NCI-H69 (cell line): ENCODE measurements at regions not wholly inside any gene's neighbourhood (a gene's known extent, or its start where the extent isn't known, plus 50 kb on each side); places are given as distances from the start of the nearest gene placed in this dataset.

Source experiments
- DNase-seq: peaks from one replicate; lab custom pipeline; 2025; lab: John Stamatoyannopoulos, UW

DNA sequence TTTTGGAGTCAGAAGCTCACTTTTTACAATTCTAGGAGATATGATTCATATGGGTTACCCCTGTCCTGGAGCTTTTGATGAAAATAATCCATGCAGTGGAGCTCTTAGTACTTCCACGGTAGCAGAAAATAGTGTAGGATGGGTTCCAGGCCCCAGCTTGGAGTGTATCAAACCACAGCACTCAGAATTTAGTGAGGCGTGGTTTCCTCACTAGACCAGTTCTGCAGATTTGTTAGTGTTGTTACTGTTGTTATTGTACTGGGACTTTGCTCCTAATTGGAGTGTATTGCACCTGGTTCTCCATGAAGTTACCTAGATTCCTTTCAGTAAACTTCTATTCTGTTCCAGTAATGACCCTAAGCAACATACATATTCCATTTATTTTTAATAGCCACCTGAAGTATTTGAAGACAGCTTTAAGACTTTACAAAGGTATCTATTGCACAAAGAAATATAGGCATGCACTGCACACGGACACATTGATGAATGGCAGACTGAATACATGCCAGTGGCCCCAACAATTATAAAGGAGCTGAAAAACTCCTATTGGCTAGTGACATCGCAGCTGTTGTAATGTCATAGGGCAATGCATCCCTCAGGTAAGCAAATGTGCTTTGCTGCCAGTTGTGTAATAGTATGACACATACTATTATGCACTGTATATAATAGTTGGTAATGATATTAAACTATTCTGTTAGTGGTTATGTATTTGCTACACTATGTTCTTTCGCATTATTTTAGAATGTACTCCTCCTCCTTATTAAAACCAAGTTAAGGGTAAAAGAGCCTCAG lies 1058.0 kb downstream of the KCNT2 start:
- peak; percentile 27 for DNase-seq

DNA sequence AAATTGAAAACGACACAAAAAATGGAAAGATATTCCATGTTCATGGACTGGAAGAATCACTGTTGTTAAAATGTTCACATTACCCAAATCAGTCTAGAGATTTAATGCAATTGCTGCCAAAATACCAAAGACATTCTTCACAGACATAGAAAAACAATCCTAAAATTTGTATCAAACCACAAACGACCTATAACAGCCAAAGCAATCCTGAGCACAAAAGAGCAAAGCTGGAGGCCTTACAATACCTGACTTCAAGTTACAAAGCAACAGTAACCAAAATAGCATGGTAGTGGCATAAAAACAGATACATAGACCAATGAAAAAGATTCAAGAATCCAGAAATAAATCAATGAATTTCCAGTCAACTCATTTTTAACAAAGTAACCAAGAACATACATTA lies 1077.3 kb downstream of the KCNT2 start:
- DNase-seq = no peak

DNA sequence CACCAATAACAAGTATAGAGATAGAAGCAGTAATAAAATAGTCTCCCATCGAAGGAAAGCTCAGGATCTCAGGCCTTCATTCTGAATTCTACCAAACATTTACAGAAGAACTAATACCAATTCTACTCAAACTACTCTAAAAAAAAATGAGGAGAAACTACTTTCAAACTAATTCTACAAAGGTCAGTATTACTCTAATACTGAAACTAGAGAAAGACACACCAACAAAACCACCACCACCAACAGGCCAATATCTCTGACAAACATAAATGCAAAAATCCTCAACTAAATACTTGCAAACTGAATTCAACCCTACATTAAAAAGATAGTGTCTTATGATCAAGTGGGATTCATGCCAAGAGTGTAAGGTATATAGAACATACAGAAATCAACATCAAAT lies 1078.4 kb downstream of the KCNT2 start:
- no peak for DNase-seq

DNA sequence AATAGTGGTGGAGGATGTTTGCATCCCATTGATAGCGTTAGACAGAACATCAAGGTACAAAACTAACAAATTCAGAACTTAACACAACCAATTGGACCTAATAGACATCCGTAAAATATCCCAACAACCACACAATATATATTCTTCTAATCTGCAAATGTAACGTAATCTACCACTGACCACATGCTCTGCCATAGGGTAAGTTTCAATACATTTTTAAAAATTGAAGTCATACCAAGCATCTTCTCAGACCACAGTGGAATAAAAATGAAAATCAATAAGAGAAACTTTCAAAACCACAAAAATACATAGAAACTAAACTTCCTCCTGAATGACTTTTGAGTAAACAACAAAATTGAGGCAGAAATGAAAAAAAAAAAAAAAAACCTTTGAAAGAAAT lies 1087.5 kb downstream of the KCNT2 start:
- DNase-seq = no peak

DNA sequence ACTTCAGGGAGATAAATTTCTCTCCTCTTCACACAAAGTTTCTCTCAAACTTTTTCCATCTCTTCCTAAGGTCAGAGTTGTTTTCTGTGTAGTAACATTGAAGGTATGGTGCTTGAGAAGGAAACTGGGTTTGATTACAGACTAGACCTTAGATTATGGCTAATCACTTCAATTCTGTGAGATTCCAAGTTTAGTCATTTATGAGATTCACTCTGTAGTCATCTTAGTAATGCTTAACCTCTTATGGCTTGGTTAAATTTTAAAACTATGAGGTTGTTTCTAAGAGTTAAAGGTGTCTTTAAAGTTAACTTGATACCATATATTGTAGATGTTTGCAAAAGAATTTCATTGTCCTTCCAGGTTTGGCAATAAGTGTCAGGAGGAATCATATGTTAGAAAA lies 1092.2 kb downstream of the KCNT2 start:
- DNase-seq = no peak

DNA sequence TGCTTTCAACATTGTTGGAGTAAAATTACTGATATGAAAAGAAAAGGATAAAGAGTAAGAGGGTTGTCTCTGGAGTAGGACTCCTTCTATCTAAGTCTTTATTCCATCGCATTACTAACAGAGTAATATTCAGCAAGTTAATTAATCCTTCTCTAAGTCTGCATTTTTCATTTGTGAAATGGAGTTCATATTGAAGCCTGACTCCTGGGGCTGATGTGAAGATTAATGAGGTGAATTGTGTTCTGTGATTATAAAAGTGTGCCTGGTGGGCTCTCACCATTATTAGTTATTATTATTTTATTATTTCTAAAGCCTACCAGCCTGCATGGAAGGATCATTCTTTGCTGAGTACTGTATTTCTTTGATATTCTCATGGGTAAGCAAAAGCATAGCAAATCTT lies 1096.7 kb downstream of the KCNT2 start:
- DNase-seq = no peak

DNA sequence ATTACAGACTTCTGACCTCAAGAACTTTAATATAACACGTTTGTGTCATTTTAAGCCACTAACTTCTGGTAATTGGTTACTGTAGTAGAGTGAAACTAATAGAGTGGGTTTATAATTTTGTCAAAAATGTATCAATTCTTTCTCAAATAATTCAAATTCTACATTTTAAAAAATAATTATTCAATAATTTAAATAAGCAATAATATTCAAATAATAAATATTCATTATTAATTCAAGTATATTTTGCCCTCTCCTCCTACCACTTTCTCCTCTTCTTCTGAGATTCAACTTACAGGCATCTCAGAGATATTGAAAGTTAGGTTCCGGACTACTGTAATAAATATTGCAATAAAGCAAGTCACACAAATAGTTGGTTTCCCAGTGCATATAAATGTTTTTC lies 1107.1 kb downstream of the KCNT2 start:
- DNase-seq = no peak

DNA sequence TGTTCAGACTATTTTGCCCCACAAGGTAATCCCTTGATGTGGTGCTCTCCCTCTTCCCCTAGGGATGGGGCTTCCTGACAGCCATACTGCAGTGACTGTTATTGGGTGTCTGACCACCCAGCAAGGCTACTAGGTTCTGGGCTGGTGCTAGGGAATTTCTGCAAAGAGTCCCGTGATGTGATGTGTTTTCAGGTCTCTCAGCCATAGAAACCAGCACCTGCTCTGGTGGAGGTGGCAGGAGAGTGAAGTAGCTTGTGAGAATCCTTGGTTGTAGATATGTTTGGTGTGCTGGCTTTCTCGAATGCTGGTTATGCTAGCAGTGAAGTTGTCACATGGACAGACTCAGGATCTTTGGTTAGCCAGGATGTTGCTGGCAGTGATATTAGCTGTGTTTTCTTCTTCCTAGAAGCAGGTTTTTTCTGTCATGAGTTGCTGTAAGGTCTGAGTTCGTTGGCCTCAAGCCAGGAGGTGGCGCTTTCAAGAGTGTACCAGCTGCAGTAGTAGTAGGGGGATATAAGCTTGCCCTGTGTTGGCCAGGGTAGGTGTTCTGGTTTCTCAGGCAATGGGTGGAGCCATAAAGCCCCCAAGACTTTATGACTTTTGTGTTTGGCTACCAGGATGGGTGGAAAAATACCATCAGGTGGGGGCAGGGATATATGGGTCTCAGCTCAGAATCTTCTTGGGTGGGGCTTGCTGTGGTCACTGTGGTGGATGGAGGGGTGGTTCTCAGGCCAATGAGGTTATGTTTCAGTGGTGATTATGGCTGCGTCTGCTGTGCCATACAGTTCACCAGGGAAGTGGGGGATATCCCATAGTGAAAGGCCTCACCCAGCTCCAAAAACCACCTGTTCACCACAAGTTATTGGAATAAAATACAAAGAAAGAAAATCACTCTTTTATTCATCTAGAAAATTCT lies 1112.3 kb downstream of the KCNT2 start:
- DNase-seq = peak; percentile 32

DNA sequence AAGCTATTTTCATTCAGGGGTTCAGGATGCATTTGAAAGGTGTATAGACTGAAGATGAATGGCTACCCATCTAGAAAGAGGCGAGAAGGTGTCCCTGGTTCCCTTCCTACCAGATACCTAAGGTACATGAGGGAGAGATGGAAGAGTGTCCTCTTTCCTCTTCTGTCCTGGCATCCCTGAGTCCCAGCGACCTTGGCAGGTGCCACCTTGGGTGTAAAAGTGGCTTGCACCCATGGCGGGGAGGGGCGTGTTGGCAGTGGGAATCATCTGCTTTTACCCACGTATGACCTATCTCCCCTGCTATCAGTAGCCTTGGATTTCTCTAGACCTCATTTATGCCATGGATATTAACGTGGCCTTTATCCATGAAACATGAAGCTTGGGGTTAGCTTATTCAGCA lies 1126.1 kb downstream of the KCNT2 start:
- no peak for DNase-seq

DNA sequence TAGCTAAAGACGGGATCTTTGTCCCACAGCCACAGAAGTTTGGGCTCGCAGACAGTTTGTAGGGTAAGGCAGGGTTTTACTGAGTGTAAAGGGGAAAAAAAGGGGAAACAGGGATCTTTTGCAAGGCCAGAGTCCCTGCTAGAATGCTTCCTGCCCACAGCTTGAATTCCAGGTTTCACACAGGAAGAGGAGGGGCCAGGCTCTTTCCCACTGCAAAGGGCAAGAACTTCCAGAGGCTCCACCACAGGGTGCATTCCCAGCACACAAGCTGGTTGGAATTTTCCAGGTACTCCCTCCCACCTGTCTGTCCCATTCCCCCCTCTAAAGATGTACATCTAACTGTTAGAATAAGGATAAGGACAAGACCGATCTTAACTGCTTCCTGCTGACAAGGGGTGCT lies 1126.9 kb downstream of the KCNT2 start:
- peak; percentile 83 for DNase-seq

DNA sequence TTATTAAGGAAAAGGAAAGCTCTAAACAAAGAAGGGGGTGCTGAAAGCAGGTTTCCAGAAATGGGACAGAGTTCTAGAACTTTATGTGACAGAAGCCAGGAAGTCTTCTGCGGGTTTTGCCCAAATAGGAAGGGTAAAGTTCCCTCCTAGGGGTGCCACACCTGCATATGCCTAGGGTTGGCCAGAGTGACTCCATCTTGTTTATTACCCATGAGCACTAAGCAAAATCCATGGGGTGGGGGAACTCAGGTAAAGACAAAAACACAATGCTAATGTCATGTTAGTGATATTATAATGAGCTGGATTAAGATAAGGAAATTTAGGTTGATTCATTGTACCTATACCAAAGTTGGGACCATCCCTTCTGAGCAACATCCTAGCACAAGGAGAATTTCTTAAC lies 1132.7 kb downstream of the KCNT2 start:
- DNase-seq = no peak

DNA sequence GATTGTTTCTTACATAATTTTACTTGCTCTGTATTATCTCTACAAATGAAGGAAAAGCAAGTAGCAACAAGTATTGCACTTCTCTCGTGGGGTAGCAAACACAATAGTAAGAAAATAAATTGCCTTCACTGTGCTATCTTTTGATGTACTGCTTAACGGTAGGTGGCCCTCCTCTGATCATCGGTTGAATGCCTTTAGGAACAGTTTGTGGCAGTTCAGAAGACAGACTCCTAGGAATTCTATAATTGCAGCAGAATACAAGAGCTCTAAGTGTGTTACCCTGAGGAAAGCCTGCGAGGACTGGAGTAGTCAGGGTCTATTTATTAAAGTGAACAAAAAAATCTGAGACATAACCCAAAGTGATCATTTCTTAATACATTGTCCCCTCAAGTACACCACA lies 1135.9 kb downstream of the KCNT2 start:
- DNase-seq = peak; percentile 47

DNA sequence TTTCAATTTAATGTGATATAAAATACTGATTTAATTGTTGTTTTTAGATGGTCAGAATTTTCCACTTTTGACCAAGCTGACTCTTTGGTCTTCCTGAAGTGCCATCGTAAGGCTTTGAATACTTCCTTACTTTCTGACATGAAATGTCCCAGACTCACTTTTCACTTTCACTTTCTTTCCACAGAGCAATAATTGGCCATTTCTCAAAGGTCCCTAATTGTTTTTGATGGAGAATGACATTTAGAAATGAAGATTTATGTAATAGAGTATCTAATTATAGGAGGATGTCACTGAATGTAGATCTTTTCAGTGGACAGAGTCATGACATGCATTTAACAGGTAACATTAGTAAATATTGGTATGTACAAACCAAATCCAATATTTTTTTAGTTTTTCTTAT lies 1141.6 kb downstream of the KCNT2 start:
- peak; percentile 32 for DNase-seq

DNA sequence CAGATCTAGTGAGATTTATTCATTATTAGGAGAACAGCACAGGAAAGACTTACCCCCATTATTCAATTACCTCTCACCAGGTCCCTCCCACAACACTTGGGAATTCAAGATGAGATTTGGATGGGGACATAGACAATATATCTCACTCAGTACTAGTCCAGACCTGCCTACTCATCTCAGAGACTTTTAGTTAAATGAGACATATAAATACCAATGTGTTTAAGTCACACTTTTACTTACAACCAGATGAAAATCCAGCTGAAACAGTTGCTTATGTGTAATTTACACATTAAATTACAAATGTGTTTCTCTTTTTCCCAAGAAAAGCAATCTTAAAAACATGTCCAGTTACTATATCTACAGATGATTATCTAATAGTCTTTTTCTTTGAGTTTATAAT lies 1145.6 kb downstream of the KCNT2 start:
- no peak for DNase-seq

DNA sequence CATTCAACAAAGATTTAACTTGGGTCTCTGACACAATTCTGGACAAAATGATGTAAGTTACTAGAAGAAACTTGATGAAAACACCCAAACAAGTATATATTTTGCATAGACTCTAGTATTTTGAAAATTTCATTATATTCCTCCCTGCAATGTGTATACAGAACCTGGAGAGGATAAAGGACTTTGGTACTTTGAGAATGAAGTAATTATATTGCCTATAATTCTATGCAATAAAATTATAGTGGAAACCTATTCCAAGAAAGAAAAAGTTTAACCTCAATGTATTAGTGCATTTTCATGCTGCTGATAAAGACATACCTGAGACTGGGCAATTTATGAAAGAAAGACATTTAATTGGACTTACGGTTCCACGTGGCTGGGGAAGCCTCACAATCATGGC lies 1146.1 kb downstream of the KCNT2 start:
- DNase-seq = no peak

DNA sequence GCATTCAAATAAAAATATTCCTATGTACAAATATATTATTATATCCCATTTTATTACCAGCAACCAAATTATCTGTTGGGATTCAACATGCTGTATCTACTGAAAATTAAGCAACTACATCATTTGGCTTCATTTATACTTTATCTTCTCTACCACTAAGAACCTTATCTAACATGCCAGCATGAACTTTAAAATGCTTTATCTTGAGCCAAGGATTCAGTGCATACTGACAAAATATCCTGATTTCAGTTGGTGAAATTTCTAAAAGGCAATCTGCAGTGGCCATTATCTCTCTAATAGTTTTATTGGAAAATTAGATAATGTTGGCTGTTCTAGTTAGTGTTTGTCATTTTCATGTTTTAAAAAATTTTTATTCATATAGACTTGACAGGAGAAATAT lies 1149.9 kb downstream of the KCNT2 start:
- DNase-seq = no peak

DNA sequence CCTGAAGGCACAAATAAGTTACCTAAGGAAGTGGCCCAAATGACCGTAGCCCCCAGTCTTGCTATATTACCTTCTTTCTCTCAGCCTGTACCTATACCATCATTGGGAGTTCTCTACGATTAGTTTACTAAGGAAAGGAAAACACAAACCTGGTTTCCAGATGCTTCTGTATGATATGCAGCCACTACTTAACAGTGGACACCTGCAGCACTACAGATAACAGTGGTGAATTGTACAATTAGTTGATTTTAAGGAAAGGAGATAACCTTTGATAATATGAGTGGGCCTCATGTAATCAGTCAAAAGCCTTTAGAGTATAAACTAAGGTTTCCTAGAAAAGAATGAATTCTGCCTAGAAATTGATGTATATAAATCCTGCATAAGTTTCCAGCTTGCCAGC lies 1157.4 kb downstream of the KCNT2 start:
- no peak for DNase-seq

DNA sequence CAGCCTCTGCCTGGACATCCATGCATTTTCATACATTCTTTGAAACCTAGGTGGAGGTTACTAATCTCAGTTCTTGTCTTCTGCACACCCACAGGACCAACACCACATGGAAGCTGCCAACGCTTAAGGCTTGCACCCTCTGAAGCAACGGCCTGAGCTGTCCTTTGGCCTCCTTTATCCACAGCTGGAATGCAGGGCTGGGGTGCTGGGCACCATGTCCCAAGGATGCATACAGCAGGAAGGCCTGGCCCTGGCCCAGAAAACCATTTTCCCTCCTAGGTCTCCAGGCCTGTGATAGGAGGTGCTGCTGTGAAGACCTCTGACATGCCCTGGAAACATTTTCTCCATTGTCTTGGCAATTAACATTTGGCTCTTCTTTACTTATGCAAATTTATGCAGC lies 1168.6 kb downstream of the KCNT2 start:
- no peak for DNase-seq

DNA sequence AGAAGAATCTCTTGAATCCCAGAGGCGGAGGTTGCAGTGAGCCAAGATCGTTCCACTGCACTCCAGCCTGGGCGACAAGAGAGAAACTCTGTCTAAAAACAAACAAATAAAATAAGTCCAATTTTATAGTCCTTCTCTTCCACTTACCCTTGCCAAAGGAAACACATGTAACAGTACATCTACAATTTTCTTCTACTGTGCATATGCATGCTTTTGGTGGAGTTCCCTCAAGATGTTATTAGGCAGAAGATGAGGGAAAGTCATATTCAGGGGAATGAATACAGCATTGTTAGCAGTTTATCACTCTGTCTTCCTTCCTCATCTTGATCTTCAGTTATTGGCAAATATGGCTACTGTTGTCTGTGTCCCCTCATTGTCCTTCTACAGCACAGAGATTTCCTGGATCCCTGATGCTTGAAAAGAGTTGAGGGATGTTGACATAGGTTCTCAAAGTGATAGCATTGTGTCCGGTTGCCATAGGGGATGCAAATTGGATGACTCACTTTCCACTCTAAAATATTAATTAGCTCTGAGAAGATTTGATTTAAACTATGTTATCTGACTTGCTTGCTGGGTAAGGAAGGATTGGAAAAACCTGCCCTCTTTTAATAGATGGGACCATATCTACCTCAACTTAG lies 1173.6 kb downstream of the KCNT2 start:
- DNase-seq = peak; percentile 19

DNA sequence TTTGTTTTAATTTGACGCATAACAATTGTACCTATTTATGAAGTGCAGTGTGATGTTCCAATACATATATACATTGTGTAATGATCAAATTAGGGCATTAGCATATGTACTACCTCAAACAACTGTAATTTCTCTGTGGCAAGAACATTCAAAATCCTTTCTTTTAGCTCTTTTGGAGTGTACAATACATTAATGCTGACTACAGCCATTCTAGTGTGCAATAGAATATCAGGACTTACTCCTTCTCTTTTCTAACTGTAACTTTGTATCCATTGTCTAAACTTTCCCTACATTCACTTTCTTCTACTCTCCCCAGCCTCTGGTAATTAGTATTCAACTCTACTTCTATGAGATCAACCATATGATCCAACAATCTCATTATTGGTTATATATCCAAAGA lies 1177.4 kb downstream of the KCNT2 start:
- DNase-seq = no peak

DNA sequence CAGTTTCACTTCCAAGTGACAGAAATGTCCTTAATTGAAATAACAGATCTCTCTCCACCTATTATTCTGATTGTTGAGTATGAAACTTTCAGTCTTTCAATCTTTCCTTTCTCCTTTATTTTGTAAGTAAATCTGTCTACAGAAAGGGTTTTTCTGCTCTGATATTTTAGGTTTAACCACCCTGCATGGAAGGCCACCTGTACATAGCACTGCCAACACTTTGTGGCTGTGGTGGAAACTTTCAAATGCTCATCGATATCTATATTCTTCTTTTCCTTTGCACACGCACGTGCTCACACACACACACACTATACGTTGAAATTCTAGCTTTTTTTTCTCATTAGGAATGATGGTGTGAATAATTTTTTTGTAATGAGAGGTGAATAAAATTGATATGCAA lies 1179.3 kb downstream of the KCNT2 start:
- no peak for DNase-seq

DNA sequence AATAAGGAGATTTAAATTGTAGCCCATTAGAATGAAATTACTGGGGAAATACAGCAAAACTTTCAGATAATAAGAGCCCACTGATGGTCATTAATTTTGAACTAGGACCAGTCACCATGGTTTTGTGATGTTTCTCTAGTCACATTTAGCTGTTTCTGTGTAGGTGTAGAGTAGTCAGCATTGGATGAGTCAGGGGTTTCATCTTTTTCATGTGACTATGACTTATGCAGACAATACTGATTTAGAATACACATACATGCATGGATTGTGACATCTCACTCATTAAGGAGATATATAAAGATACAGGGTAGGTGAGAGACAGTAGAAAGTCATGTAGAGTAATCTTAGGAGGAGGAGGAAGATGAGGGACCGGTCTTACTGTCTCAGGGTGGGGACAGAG lies 1192.7 kb downstream of the KCNT2 start:
- DNase-seq = no peak

DNA sequence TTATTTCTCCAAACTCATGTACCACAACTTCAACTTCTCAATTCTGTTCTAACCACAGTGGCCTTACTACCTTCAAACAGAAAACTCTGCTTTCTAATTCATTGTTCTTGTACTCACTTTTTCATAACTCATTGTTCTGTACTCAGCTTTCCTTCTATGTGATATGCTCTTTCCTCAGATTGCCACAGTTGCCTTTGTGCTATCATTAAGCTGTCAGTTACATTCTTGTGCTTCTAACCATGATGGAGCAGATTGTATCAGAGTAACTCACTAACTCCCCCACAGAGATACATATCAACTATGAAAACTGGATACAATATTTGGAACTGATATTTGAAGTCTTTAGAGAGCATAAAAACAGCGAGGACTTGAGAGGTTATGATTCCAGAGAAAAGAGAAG lies 1213.7 kb downstream of the KCNT2 start:
- DNase-seq = peak; percentile 88
